ENCODE measurements at regions not wholly inside any gene's neighbourhood (a gene's known extent, or its start where the extent isn't known, plus 50 kb on each side); places are given as distances from the start of the nearest gene placed in this dataset.

GRCh38 chr3:87120236-87120635, 106.9 kb upstream of the CHMP2B start:
- TF ChIP-seq, protein P1, sequence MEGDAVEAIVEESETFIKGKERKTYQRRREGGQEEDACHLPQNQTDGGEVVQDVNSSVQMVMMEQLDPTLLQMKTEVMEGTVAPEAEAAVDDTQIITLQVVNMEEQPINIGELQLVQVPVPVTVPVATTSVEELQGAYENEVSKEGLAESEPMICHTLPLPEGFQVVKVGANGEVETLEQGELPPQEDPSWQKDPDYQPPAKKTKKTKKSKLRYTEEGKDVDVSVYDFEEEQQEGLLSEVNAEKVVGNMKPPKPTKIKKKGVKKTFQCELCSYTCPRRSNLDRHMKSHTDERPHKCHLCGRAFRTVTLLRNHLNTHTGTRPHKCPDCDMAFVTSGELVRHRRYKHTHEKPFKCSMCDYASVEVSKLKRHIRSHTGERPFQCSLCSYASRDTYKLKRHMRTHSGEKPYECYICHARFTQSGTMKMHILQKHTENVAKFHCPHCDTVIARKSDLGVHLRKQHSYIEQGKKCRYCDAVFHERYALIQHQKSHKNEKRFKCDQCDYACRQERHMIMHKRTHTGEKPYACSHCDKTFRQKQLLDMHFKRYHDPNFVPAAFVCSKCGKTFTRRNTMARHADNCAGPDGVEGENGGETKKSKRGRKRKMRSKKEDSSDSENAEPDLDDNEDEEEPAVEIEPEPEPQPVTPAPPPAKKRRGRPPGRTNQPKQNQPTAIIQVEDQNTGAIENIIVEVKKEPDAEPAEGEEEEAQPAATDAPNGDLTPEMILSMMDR (IDR thresholded peaks at IDR 0.05) = no peak
- TF ChIP-seq EP300 (IDR thresholded peaks at IDR 0.05) = no peak
